Kidney tubule cell (primary cell): ENCODE measurements at regions not wholly inside any gene's neighbourhood (a gene's known extent, or its start where the extent isn't known, plus 50 kb on each side); places are given as distances from the start of the nearest gene placed in this dataset.
A peak's percentile ranks its signal among the peaks of the same experiment; 100 is the strongest.

Experiments used
- DNase-seq: peaks from one replicate; pipeline ENCODE4 v3.0.0-alpha.2; 2018; ENCODE audit warnings: low spot score

GRCh38 chr20:16801919-16802651 is 53.9 kb downstream of the OTOR start:
- DNase-seq, result peak; percentile 57

DNA sequence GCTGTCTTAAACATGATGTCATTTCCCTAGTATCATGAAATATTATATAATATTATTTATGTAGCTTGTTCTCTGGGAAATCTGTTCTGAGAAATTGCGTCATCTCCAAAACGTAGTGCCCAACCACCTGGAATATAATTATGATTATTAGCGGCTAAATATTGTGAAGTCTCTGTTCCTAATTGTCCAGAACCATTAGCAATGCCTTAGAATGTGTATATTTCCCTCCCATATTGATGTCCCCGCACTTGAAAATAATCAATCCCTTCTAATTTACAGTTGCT is 54.4 kb downstream of the OTOR start:
- no peak for DNase-seq

GRCh38 chr20:16803965-16804792 is 56.0 kb downstream of the OTOR start:
- peak; percentile 66 for DNase-seq

DNA sequence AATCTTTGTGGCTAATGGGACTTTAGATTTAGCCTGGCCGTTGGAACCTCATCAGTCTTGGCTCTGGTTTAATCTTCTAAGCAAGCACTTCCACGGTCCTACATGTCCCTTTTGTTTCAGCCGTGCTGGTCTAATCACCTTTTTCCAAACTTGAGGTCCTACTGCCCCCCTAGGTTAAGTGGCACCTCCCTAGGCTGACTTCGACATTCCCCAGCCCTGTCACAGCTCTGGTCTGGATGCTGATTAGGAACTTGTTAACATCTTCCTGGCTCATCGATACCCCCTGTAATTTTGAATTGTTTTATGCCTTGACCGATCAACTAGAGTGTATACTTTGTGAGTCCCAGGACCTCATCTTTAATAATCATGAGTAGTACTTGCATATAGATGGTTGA is 56.6 kb downstream of the OTOR start:
- no peak for DNase-seq

DNA sequence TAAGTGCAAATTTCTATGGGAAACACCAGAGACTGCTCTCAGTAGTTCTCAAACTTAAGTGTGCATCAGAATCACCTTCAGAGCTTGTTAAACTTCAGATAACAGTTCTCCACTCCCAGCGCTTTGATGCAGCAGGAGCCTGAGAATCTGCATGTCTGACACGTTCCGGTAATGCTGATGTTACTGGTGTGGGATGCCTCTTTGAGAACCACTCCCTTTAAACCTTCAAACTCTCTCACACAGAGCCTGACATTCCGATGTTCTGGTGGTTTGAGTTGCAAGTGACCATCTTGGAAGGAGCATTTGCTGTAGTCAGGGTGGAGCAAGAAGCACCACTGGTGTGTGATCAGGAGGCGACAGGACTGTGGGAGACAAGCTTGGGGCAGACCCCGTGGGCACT is 57.9 kb downstream of the OTOR start:
- no peak for DNase-seq

GRCh38 chr20:16806886-16807285 is 58.7 kb downstream of the OTOR start:
- DNase-seq, result no peak

GRCh38 chr20:16808796-16809195 is 60.6 kb downstream of the OTOR start:
- DNase-seq, result no peak

DNA sequence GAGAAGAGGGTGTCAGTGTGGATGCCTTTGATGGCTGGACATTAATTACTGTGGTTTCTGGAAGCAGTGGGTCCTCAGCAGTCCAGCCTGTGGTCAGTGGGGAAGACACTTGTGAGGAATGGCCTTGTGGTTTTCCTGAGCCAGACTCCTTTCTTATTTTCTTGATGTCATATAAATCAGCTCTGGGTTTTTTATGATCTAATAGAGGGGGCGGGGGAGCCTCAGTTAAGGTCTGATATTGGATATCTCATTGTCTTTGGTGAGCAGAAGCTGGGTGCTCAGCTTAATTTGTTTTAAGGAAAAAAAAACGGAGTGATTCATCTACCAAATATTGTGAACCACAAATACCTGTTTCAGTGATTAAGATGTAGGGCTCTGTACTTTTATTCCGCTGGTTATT is 62.1 kb downstream of the OTOR start:
- DNase-seq, result peak; percentile 90

- no peak for DNase-seq
Measured at GRCh38 chr20:16816192-16816591, 68.0 kb downstream of the OTOR start.

GRCh38 chr20:16819483-16819882 is 71.3 kb downstream of the OTOR start:
- DNase-seq, result no peak

GRCh38 chr20:16821211-16822089 is 73.3 kb downstream of the OTOR start:
- DNase-seq, result peak; percentile 99

DNA sequence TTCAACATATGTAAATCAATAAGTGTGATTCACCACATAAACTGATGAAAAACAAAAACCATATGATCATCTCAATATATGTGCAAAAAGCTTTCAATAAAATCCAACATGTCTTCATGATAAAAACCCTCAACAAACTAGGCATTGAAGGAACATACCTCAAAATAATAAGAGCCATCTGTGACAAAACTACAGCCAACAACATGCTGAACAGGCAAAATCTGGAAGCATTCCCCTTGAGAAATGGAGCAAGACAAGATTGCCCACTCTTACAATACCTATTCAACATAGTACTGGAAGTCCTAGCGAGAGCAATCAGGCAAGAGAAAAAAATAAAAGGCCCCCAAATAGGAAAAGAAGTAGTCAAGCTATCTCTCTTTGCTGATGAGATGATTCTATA is 76.5 kb downstream of the OTOR start:
- no peak for DNase-seq

DNA sequence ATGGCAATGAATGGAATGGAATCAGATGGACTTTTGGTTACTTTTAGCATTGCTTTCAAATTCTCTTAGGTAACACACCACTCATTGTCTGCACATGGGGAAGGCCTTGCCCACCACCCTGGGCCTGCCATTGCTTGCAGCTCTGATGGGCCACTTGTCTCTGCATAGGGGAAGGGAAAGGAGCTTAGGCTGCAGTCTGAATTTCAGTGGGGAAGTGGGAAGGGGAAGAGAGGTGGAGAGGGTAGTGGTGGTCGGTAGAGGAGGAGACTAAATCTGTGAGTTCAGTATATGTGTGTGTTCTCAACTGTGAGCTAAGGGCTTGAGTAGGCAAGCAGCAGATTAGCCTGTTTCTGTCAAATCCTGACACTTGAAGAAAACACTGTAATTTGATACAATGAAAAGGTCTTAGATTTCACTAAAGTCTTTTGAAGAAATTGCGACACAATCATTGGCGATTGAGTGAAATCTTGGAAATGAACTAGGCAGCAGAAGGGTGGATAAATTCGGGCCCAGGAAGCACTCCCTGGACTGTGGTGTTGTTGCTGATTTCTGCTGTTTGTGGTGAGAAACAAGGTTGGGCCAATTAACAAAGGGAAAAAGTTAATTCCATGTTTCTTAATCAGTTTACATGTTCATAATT is 80.6 kb downstream of the OTOR start:
- DNase-seq, result no peak

DNA sequence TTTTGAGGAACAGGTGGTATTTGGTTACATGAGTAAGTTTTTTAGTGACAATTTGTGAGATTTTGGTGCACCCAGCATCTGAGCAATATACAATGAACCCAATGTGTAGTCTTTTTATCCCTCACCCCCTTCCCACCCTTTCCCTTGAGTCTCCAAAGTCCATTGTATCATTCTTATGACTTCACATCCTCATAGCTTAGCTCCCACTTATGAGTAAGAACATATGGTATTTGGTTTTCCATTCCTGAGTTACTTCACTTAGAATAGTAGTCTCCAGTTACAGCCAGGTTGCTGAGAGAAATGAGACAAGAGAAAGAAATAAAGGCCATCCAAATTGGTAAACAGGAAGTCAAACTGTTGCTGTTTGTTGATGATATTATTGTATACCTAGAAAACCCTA is 87.5 kb downstream of the OTOR start:
- DNase-seq, result peak; percentile 83

DNA sequence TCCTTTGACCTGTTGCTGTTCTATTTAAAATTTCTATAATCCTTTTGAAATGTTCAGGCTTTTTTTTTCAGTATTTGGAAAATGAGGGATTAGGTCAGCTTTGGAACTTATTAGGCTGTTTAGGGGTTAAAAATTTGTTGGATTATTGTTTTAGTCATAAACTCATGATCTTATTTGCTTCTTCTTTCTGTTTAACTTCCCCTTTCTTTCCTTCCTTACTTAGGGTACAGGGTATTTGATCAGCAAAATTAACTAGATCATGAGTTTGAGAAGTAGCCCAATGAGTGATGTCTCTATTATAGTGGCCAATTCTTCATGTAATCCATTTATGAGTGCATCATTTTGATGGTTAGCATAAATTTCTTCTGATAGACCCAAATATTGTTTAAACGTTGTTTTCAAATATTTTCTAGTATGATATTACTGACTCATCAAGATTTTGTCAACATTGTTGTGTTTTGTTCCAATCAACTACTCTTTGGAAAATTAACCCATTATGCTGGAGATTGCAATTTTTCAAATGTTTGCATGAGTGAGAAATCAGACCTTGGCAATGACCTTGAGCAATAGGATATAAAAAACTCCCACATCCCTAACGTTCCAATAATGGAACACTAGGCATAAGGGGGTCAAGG is 94.4 kb downstream of the OTOR start:
- DNase-seq, result no peak

GRCh38 chr20:16844406-16844805 is 96.2 kb downstream of the OTOR start:
- DNase-seq, result no peak

DNA sequence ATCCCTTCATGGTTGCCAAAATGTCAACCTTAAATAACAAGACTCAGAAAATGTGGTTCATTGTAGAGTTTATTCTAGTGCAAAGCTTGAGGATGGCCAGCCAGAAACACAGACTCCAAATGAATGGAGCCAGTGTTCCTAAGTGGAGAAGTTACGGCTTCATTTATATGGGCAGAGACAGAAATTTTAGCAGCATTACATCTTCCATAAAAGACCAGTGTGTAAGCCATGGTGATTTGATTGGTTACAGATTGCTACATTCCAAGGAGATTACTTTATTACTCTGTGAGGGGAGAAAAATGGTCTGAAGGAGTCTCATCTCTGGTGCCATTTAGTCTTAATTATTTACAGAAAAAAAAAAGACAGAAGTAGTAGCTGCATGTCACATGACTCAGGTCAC is 97.8 kb downstream of the OTOR start:
- peak; percentile 93 for DNase-seq

DNA sequence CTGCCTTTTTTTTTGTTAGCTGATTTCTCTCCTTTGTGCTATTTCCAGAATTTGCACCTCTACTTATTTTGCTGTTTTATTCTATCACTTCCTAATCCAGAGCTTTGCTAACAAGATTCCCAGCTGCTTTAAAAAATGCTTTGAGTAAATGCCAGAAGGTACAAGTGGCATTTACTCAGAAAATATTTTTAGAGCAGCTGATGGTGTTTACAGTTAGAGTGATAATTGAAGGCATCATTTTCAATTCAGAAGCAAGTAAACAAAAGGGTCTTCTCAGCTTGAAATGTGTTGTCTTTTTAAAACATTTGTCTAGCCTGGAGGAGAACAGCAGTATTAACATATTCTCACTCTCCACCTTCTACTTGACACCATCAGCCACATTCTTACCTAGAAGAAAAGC is 99.9 kb downstream of the OTOR start:
- no peak for DNase-seq

DNA sequence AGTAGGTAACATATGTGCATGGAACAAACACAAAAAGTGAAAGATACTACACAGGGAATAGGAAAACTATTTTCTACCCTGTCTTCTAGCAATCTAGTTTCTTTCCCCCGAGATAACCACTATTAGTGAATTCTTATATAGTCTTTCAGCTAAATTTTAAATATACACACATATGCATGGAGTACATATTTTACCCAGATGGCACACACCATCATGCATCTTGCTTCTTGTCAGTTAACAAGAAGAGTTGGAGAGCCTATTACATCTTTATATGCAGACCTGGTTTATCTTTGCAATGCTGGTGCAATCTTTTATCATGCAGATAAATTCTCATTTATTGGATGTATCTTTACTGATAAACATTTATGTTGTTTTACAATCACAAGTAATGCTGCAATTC is 100.4 kb downstream of the OTOR start:
- no peak for DNase-seq

DNA sequence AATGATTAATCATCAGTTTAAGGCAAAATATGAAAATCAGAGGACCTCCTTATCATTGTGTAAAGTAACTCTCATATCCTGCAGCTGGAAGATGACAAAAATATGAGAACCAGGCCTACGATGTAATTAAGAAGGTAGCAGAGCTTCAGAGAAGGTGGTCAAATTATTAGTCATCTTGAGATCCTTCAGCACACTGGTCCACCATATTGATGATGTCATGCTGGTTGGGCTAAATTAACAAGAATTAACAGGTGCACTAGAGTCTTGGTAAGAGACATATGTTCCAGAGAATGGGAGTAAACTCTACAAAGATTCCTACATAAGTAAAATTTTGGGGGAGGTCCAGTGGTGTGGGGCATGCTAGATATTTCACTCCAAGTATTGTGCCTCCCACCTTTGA is 112.8 kb downstream of the OTOR start:
- no peak for DNase-seq

- DNase-seq, result no peak
Measured at GRCh38 chr20:16861708-16862107, 113.5 kb downstream of the OTOR start.

- peak; percentile 30 for DNase-seq
Measured at GRCh38 chr20:16863303-16863702, 115.1 kb downstream of the OTOR start.
